Stomach (tissue), 8 donors: ENCODE measurements at regions not wholly inside any gene's neighbourhood (a gene's known extent, or its start where the extent isn't known, plus 50 kb on each side); places are given as distances from the start of the nearest gene placed in this dataset.
A peak's percentile ranks its signal among the peaks of the same experiment; 100 is the strongest.

Source experiments
- DNase-seq, 2 donors: peaks; one replicate each; pipeline versions ENCODE4 v3.0.0 to v3.0.0-alpha.2; 2013 to 2019
- H3K27ac ChIP-seq, 5 donors: fragments of 200-600 bp in 4 of 5; sonication (generic) in 4 of 5; one replicate each; pipeline ENCODE4 v1.5.1; 2013 to 2019; ENCODE audit warnings: mild to moderate bottlenecking in 1 of 5, moderate library complexity in 1 of 5
- H3K27me3 ChIP-seq, 3 donors: fragments of 200-600 bp; sonication (generic); one replicate each; pipeline ENCODE4 v1.5.1; 2017 to 2019; ENCODE audit warnings: mixed run types in 1 of 3
- H3K36me3 ChIP-seq, 4 donors: fragments of 200-600 bp; sonication (generic); 1 replicate in 3 of 4; 2 replicates in 1 of 4; pipeline ENCODE4 v1.5.1; 2016 to 2019
- H3K4me1 ChIP-seq, 4 donors: fragments of 200-600 bp; sonication (generic); one replicate each; pipeline ENCODE4 v1.5.1; 2016 to 2019
- H3K4me3 ChIP-seq, 4 donors: fragments of 200-600 bp; sonication (generic) in 3 of 4; one replicate each; pipeline ENCODE4 v1.5.1; 2016 to 2019; ENCODE audit warnings: mild to moderate bottlenecking in 1 of 4
- H3K9me3 ChIP-seq, 4 donors: fragments of 200-600 bp; sonication (generic); one replicate each; pipeline ENCODE4 v1.5.1; 2016 to 2019
- CTCF ChIP-seq, 7 experiments: fragments of 450-650 bp in 4 of 7; fragments of 200-600 bp in 3 of 7; sonication (generic) in 3 of 7; IDR thresholded peaks; one replicate each; pipeline ENCODE4 v1.5.1; 2016 to 2019; ENCODE audit warnings: antibody characterized with exemption in 7 of 7, control low read depth in 2 of 7, mild to moderate bottlenecking in 1 of 7
- EP300 ChIP-seq: sonication (generic); formaldehyde crosslinking; IDR thresholded peaks from one replicate; pipeline ENCODE4 v1.6.1; 2017; ENCODE audit warnings: antibody characterized with exemption
- POLR2A ChIP-seq, 4 donors: fragments of 450-650 bp; IDR thresholded peaks; one replicate each; pipeline ENCODE4 v1.6.1; 2016; ENCODE audit warnings: antibody characterized with exemption in 4 of 4, control low read depth in 2 of 4, mild to moderate bottlenecking in 1 of 4, moderate library complexity in 1 of 4
- POLR2AphosphoS5 ChIP-seq, 3 donors: sonication (generic); formaldehyde crosslinking; IDR thresholded peaks; one replicate each; pipeline ENCODE4 v1.6.1; 2016; ENCODE audit warnings: antibody characterized with exemption in 3 of 3
- WGBS, 5 donors: extraction: QIAGEN DNeasy Blood & Tissue Kit in 3 of 5; methylation state at CpG; one replicate each; pipeline versions ENCODE4 v1.1.5 to v1.1.7; 2013 to 2018; 5-methylcytosine and 5-hydroxymethylcytosine counted together
- intact Hi-C: fragments of 100-400 bp; cut with DNase I; formaldehyde crosslinking; loops from one replicate; pipeline ENCODE4 v1.15.1; 2023; ENCODE audit warnings: low total_unique reads
- donor health status: healthy with polysubstance abuse.
- donor health status: Bipolar disorder and iron deficiency.
- donor health status: healthy.

- H3K27ac ChIP-seq: peak overlapping the region in 1 of 5 donors; percentile 3
- DNase-seq: no peak
- no peak for TF ChIP-seq POLR2A (IDR thresholded peaks at IDR 0.05)
- no peak for TF ChIP-seq POLR2AphosphoS5 (IDR thresholded peaks at IDR 0.05)
- no peak for TF ChIP-seq EP300
- no peak for TF ChIP-seq CTCF (IDR thresholded peaks at IDR 0.05)
- H3K9me3 ChIP-seq: peaks cover 0 to 6% (median 0%) of the 10 kb centered on the region in 4 donors
- no peaks in the 10 kb centered on the region for H3K36me3 ChIP-seq
- H3K27me3 ChIP-seq: no peaks in the 10 kb centered on the region
- intact Hi-C loops: no loop called here
- no peak overlapping the region for H3K4me3 ChIP-seq
- H3K4me1 ChIP-seq: no peaks in the 10 kb centered on the region
- WGBS, 5 donors: 74 to 87% (median 85%) methylated on average over 1 of the region's 1 CpG
Measured at GRCh38 chr1:81437213-81437612, 363.5 kb upstream of the ADGRL2 start.

GRCh38 chr1:81435175-81435574 is 365.6 kb upstream of the ADGRL2 start:
- 16 to 61% (median 38%) methylated on average over 1 of the region's 1 CpG for WGBS, 5 donors
- peak in 1 of 2 donors; percentile 20 for DNase-seq
- peaks cover 0 to 3% (median 0%) of the 10 kb centered on the region in 4 donors for H3K4me1 ChIP-seq
- no peak overlapping the region for H3K27ac ChIP-seq
- peaks cover 0 to 6% (median 0%) of the 10 kb centered on the region in 4 donors for H3K9me3 ChIP-seq
- H3K4me3 ChIP-seq: no peak overlapping the region
- no peaks in the 10 kb centered on the region for H3K36me3 ChIP-seq
- intact Hi-C loops: no loop called here
- no peaks in the 10 kb centered on the region for H3K27me3 ChIP-seq
- TF ChIP-seq POLR2AphosphoS5 (IDR thresholded peaks at IDR 0.05) (no peak), CTCF (IDR thresholded peaks at IDR 0.05) (no peak), POLR2A (IDR thresholded peaks at IDR 0.05) (no peak), EP300 (no peak)

- TF ChIP-seq CTCF (IDR thresholded peaks at IDR 0.05): no peak
- TF ChIP-seq POLR2AphosphoS5 (IDR thresholded peaks at IDR 0.05): no peak
- no peak for TF ChIP-seq POLR2A (IDR thresholded peaks at IDR 0.05)
- no peak for TF ChIP-seq EP300
- no peaks in the 10 kb centered on the region for H3K9me3 ChIP-seq
- no peak for DNase-seq
- H3K27ac ChIP-seq: peak overlapping the region in 2 of 5 donors; percentile 21 to 56
- 64 to 86% (median 78%) methylated on average over 2 of the region's 2 CpGs for WGBS, 5 donors
- H3K4me3 ChIP-seq: no peak overlapping the region
- no peaks in the 10 kb centered on the region for H3K36me3 ChIP-seq
- H3K4me1 ChIP-seq: peaks cover 0 to 7% (median 2%) of the 10 kb centered on the region in 4 donors
- no peaks in the 10 kb centered on the region for H3K27me3 ChIP-seq
- intact Hi-C loops: no loop called here
Measured at GRCh38 chr1:81433676-81434075, 367.1 kb upstream of the ADGRL2 start.

- H3K4me3 ChIP-seq: no peak overlapping the region
- 68 to 80% (median 75%) methylated on average over 8 of the region's 8 CpGs for WGBS, 5 donors
- peaks cover 0 to 7% (median 2%) of the 10 kb centered on the region in 4 donors for H3K4me1 ChIP-seq
- DNase-seq: peak in 1 of 2 donors; percentile 31
- H3K27me3 ChIP-seq: no peaks in the 10 kb centered on the region
- intact Hi-C loops: no loop called here
- no peaks in the 10 kb centered on the region for H3K9me3 ChIP-seq
- peak overlapping the region in 2 of 5 donors; percentile 35 to 56 for H3K27ac ChIP-seq
- no peaks in the 10 kb centered on the region for H3K36me3 ChIP-seq
- TF ChIP-seq CTCF (IDR thresholded peaks at IDR 0.05) (no peak), POLR2A (IDR thresholded peaks at IDR 0.05) (no peak), POLR2AphosphoS5 (IDR thresholded peaks at IDR 0.05) (no peak), EP300 (no peak)
Measured at GRCh38 chr1:81432654-81433109, 368.1 kb upstream of the ADGRL2 start.
